Right lobe of liver (tissue), 4 donors: ENCODE measurements at regions not wholly inside any gene's neighbourhood (a gene's known extent, or its start where the extent isn't known, plus 50 kb on each side); places are given as distances from the start of the nearest gene placed in this dataset.

Experiments used
- POLR2A ChIP-seq: fragments of 450-650 bp; IDR thresholded peaks from one replicate; pipeline ENCODE4 v1.6.1; 2017; ENCODE audit warnings: antibody characterized with exemption, mild to moderate bottlenecking
- TF ChIP-seq, protein P1 (sequence below), 4 donors: fragments of 200-600 bp in 3 of 4; fragments of 450-650 bp in 1 of 4; IDR thresholded peaks; one replicate each; pipeline versions ENCODE4 v1.5.1 to v1.8.0; 2016 to 2022; ENCODE audit warnings: antibody characterized with exemption in 4 of 4, mild to moderate bottlenecking in 2 of 4
- donor health status: DM: no; HTN: no; CAD: no.
- donor health status: DM: no; HTN: no; CAD: no.
- donor health status: DM: no; HTN: yes; CAD: no.

DNA sequence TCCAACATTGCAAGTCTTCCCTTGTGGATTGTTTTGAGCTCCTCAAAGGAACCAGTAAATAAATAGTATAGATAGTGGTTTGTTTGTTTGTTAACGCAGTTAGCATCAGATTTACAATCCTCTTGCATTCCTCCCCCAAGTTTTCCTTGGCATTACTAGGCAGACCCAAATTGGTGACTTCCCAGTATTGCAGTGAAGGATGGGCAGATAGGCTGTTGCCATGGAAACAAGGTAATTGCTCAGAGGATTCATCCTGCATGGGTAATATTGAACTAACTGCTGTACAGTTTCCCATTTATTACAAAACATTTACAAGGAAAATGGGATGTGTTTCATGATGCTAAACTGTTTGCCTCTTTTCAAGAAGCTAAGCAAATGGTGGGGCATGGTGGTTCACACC, 477.2 kb downstream of the EPM2A start:
- TF ChIP-seq, protein P1, sequence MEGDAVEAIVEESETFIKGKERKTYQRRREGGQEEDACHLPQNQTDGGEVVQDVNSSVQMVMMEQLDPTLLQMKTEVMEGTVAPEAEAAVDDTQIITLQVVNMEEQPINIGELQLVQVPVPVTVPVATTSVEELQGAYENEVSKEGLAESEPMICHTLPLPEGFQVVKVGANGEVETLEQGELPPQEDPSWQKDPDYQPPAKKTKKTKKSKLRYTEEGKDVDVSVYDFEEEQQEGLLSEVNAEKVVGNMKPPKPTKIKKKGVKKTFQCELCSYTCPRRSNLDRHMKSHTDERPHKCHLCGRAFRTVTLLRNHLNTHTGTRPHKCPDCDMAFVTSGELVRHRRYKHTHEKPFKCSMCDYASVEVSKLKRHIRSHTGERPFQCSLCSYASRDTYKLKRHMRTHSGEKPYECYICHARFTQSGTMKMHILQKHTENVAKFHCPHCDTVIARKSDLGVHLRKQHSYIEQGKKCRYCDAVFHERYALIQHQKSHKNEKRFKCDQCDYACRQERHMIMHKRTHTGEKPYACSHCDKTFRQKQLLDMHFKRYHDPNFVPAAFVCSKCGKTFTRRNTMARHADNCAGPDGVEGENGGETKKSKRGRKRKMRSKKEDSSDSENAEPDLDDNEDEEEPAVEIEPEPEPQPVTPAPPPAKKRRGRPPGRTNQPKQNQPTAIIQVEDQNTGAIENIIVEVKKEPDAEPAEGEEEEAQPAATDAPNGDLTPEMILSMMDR (IDR thresholded peaks at IDR 0.05), result no peak
- no peak for TF ChIP-seq POLR2A
